Central memory CD8-positive, alpha-beta T cell (primary cell): ENCODE measurements at regions not wholly inside any gene's neighbourhood (a gene's known extent, or its start where the extent isn't known, plus 50 kb on each side); places are given as distances from the start of the nearest gene placed in this dataset.
"Not testable (repeated sequence)": the region's sequence is repeated elsewhere in the genome, so short reads cannot be mapped to it uniquely, and the experiment has no call there.

Experiments used
- ATAC-seq: fragments of 150-1000 bp; cut with Tn5 transposase; replicated peaks from 2 replicates; pipeline ENCODE4 v1.10.0; 2022; ENCODE audit warnings: mild to moderate bottlenecking, moderate FRiP score, moderate number of reproducible peaks; ENCODE audit not compliant: poor library complexity, severe bottlenecking; ENCODE audit errors: extremely low read depth
- DNase-seq, 2 donors: peaks; one replicate each; pipeline ENCODE4 v3.0.0; 2021; ENCODE audit warnings: low spot score in 2 of 2
- H3K27ac Mint-ChIP-seq: one replicate; pipeline ENCODE4 v1.8.0; 2022; ENCODE audit warnings: low read depth, mild to moderate bottlenecking, moderate library complexity, mixed read lengths
- H3K27me3 Mint-ChIP-seq: one replicate; pipeline ENCODE4 v1.8.0; 2022; ENCODE audit warnings: mixed read lengths
- H3K36me3 Mint-ChIP-seq: one replicate; pipeline ENCODE4 v1.8.0; 2022; ENCODE audit warnings: mild to moderate bottlenecking, moderate library complexity, mixed read lengths; ENCODE audit not compliant: insufficient read depth
- H3K4me1 Mint-ChIP-seq: one replicate; pipeline ENCODE4 v1.8.0; 2022; ENCODE audit warnings: mixed read lengths
- H3K4me3 Mint-ChIP-seq: one replicate; pipeline ENCODE4 v1.8.0; 2022; ENCODE audit warnings: mild to moderate bottlenecking, moderate library complexity, mixed read lengths
- H3K9me3 Mint-ChIP-seq: one replicate; pipeline ENCODE4 v1.8.0; 2022; ENCODE audit warnings: mixed read lengths

DNA sequence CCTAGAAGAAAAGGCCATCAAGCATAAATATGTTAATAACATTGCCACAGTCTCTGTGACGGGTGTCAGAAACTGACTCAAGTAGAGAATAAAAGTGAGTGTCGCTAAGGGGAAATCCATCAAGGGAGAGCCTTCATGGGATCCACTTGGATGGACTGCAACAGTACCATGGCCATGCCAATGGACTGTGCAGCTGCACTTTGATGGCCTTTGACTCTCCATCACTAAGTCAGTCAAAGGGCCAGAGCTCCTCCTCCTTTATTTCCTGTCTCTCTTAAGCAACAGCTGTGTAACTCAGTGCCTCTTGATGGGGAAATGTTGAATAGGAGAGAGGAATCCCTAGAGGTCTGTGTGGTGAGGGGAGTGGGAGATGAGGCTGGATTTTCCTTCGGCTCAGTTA is 335.2 kb downstream of the BMP4 start:
- Mint-ChIP-seq H3K27me3 (no peaks in the 10 kb centered on the region), H3K4me3 (no peak overlapping the region), H3K27ac (no peak overlapping the region), H3K36me3 (no peaks in the 10 kb centered on the region), H3K4me1 (no peaks in the 10 kb centered on the region), H3K9me3 (peaks cover 14% of the 10 kb centered on the region)
- no peak for DNase-seq
- ATAC-seq = no peak

DNA sequence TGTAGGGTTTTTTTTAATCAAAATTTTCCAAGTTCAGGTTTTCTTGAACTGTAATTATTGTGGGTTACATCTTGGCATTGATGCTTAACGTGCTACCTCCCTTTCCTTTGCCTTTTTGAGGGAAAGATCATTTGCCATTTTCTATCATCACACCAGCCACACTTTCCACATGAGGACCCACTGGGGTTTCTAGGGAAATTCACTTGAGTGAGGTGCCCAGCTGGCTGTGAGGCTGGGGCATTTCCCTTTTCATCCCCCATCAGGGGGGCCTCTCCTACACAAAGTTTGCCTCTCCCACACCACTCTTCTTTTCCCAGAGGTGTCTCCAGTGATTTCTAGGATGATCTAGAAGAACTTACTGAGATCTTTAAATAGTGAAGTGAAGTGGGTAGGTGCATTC is 335.7 kb downstream of the BMP4 start:
- Mint-ChIP-seq H3K9me3 (peaks cover 18% of the 10 kb centered on the region), H3K4me3 (no peak overlapping the region), H3K27me3 (no peaks in the 10 kb centered on the region), H3K36me3 (peaks cover 1% of the 10 kb centered on the region), H3K27ac (no peak overlapping the region), H3K4me1 (no peaks in the 10 kb centered on the region)
- ATAC-seq = no peak
- DNase-seq = no peak

DNA sequence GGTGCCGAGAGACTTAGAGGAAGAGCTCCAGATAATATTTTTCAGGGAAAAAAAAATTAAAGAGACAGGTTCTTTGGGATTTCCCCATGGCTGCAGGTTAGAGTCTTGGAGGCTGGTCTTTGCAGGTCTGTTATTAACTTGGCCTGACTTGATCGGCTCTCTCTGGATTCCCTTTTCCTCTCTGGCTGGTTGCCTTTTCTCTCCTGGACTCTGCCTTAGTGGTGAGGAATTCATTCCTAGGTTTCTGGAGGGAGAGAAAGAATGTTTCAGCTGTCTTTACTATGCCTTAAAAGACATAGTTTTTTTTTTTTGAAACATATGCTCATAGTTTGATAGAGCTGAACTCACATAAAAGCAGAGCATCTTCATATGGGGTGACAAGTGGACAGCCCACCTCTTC is 336.3 kb downstream of the BMP4 start:
- Mint-ChIP-seq H3K4me3 (no peak overlapping the region), H3K36me3 (peaks cover 1% of the 10 kb centered on the region), H3K4me1 (no peaks in the 10 kb centered on the region), H3K9me3 (peaks cover 20% of the 10 kb centered on the region), H3K27ac (no peak overlapping the region), H3K27me3 (no peaks in the 10 kb centered on the region)
- ATAC-seq = no peak
- DNase-seq = no peak

DNA sequence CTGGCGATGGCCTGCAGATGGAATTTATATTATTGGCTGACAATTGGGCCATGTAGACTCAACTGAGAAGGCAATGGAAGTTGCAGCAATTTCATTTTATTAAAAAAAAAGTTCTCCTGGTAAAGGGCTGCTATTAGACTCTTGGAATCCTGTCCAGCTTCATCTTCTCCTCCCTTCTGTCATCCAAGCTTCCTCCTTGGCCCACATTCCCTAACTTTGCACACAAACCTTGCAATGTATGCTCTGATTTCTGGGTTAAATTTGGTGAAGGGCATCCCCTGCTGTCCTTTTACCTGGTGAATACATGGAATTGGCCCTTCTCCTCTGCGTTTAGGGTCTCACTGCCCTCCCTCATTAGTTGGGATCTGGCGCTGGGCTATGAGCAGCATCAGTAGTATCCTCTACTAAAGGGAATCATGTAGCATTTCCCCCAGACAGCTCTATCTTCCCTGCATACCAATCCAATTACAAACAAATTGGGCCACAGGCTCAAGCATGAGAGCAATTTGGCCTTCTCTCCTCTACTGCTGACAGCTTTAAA is 336.9 kb downstream of the BMP4 start:
- ATAC-seq = no peak
- H3K4me3 Mint-ChIP-seq = no peak overlapping the region
- DNase-seq = no peak
- no peak overlapping the region for H3K27ac Mint-ChIP-seq
- no peaks in the 10 kb centered on the region for H3K27me3 Mint-ChIP-seq
- H3K9me3 Mint-ChIP-seq = peaks cover 20% of the 10 kb centered on the region
- H3K36me3 Mint-ChIP-seq = peaks cover 1% of the 10 kb centered on the region
- H3K4me1 Mint-ChIP-seq = no peaks in the 10 kb centered on the region

DNA sequence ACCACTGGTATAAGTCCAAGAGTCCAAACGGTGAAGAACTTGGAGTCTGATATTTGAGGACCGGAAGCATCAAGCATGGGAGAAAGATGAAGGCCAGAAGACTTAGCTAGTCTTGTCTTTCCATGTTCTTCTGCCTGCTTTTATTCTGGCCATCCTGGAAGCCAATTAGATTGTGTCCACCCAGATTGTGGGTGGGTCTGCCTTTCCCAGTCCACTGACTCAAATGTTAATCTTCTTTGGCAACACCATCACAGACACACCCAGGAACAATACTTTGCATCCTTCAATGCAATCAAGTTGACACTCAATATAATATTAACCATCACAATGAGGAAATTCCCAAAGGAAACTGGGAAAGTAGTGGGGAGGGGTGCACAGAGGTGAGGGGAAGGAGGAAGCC is 340.1 kb downstream of the BMP4 start:
- not testable (repeated sequence) for H3K36me3 Mint-ChIP-seq, H3K27me3 Mint-ChIP-seq, ATAC-seq, H3K4me3 Mint-ChIP-seq, H3K27ac Mint-ChIP-seq, DNase-seq, H3K4me1 Mint-ChIP-seq
- H3K9me3 Mint-ChIP-seq = peaks cover 20% of the 10 kb centered on the region

DNA sequence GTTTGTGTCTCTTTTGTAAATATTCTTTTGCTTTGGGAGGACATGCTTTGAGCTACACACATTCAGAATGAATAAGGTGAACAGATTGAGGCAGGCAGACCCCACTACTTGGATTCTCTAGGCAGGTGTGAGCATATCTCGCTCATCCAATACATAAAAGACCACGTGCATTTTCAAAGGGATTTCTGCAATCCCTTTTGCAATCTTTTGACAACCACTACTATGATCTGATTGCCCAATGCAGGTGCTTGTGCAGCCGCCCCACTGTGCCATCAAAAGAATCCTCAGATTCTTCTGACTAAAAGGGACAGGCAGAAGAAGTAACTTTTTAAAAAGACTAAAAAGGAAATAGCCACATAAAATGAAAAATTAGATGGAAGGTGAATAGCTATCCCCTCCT is 341.4 kb downstream of the BMP4 start:
- peaks cover 1% of the 10 kb centered on the region for H3K36me3 Mint-ChIP-seq
- ATAC-seq (no peak), DNase-seq (no peak)
- no peak overlapping the region for H3K4me3 Mint-ChIP-seq
- peaks cover 15% of the 10 kb centered on the region for H3K9me3 Mint-ChIP-seq
- H3K27me3 Mint-ChIP-seq = no peaks in the 10 kb centered on the region
- no peaks in the 10 kb centered on the region for H3K4me1 Mint-ChIP-seq
- H3K27ac Mint-ChIP-seq = no peak overlapping the region

DNA sequence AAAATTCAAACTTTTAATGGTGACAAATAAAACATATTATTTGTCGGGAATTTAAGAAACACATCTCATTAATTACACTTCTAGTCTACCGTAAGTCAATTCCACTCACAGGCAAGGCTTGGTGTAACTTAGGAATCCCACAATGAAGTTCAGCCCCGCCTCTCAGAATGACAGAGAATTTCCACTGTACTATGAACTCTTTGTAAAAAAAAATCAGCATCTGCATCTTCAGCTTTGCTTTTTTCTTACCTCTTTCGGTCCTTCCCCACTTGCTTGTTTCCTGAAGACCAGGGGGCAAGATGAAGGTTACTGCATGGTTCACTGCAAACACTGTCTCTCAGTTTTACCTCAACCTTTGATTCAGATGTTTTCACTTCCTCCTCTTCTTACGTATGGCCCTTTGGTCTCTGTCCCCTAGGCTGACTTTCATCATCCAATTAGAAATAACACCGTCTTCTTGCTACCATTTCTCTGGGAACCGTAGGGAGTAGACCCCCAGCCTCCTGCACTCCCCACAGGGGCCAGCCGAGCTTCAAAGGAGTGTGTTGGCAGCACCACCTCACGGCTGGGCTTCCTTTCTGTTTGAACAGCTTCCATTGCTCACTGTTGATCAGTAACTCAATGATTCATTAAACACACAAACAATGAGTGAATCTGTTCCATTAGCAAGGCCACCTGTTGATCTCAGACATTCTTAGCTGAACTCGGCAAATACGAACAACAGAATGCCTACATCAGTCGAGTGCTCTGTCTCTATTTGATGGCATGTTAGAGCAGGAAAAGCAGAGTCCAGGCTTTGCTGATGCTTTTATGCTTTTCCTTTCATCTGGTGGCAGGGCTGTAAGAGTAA is 343.0 kb downstream of the BMP4 start:
- Mint-ChIP-seq H3K4me1 (no peaks in the 10 kb centered on the region), H3K4me3 (no peak overlapping the region), H3K27ac (no peak overlapping the region), H3K36me3 (peaks cover 1% of the 10 kb centered on the region), H3K27me3 (no peaks in the 10 kb centered on the region), H3K9me3 (peaks cover 22% of the 10 kb centered on the region)
- ATAC-seq (no peak), DNase-seq (no peak)

DNA sequence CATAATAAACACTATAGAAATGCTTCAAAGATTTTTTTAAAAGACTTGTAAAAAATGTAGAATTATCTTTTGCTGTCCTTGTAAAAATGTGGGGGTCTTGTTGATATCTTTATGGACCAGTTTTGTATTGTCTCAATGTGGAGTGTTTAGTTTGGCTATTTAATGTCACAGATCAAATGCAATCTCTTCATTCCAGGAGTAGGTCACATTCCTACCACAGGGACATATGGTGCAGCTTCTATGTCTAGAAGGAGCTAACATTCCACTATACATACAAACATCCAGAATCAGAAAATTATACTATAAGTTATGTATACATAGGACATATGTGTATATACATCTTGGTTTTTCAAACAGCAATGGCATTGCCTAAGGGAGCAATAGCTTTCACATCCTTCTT is 345.7 kb downstream of the BMP4 start:
- DNase-seq = no peak
- Mint-ChIP-seq H3K36me3 (no peaks in the 10 kb centered on the region), H3K27me3 (no peaks in the 10 kb centered on the region), H3K4me1 (no peaks in the 10 kb centered on the region), H3K27ac (no peak overlapping the region), H3K4me3 (no peak overlapping the region), H3K9me3 (peaks cover 13% of the 10 kb centered on the region)
- no peak for ATAC-seq

DNA sequence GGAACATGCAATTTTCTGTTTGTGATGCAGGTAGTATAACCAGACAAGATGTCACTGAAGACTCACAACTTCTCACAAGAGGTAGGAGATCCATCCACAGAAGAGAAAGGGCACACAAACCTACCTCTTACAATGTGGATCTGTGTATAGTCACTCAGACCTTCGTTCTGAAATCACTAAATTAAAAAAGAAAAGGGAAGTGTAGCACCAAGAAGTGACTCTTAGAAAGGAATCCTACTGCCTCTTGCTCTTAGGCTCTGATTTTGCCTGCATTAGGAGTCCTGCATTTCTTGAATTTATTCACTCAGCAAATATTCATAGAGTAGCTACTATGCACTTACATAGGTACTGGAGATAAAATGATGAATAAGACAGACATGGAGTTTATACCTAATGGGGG is 347.6 kb downstream of the BMP4 start:
- H3K4me3 Mint-ChIP-seq = no peak overlapping the region
- ATAC-seq = no peak
- no peaks in the 10 kb centered on the region for H3K4me1 Mint-ChIP-seq
- H3K27me3 Mint-ChIP-seq = no peaks in the 10 kb centered on the region
- H3K9me3 Mint-ChIP-seq = peaks cover 11% of the 10 kb centered on the region
- no peaks in the 10 kb centered on the region for H3K36me3 Mint-ChIP-seq
- no peak overlapping the region for H3K27ac Mint-ChIP-seq
- no peak for DNase-seq

DNA sequence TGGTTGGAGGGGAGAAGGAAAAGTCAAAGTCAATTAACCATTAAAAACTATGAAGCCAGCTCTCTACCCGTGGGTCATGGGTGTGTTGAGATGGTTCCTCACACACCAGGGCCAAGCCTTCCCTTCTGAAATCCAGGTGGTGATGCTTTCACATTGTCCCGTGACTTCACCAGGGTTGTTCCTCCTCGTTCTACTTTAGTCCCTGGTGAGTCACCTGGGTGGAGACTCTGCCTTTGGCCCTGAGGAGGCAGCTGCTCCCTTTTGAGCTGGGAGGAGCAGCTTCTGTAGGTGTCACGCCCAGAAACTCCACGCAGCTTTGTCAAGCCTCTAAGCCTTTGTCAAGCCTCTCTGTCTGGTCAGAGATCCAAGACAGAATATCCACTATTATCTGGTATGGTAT is 348.3 kb downstream of the BMP4 start:
- peaks cover 7% of the 10 kb centered on the region for H3K9me3 Mint-ChIP-seq
- no peak overlapping the region for H3K27ac Mint-ChIP-seq
- no peak for DNase-seq
- no peaks in the 10 kb centered on the region for H3K36me3 Mint-ChIP-seq
- no peaks in the 10 kb centered on the region for H3K27me3 Mint-ChIP-seq
- no peak overlapping the region for H3K4me3 Mint-ChIP-seq
- H3K4me1 Mint-ChIP-seq = no peaks in the 10 kb centered on the region
- no peak for ATAC-seq

DNA sequence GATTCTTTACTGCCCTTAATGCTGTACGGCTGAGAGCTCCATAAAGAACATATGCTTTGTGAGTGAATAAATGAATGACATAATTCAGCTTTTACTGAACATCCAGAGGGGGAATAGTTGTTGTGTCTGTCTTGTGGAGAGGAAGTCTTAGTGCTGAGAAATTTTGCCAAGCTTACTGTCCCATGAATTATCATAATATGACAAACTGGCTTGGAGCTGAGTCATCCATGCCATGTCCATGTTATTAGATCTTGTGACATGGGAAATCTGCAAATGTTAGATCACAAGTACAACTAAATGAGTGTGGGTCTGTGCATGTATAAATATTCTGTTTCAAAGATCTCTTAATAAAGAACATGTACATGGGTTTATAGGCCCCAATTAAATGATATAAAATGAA is 350.4 kb downstream of the BMP4 start:
- ATAC-seq (no peak), DNase-seq (no peak)
- Mint-ChIP-seq H3K36me3 (no peaks in the 10 kb centered on the region), H3K9me3 (peaks cover 13% of the 10 kb centered on the region), H3K27ac (no peak overlapping the region), H3K4me1 (no peaks in the 10 kb centered on the region), H3K4me3 (no peak overlapping the region), H3K27me3 (no peaks in the 10 kb centered on the region)

DNA sequence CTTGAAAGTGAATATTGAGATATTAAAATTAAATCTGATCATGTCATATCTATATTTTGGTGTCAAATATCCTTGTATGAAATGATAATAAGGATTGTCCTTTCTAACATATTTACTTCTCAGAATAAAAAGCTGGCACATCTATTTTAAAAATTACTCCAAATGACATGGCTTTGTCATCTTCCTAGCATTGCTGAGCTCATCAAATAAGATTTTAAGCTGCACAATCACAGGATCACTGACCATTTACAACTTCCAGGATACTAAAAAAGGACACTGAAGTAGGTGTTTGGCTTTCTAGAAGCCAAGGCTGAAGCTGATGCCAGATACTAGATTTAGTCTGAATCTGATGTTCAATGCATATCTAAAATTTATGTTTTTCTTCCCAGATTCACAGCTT is 351.1 kb downstream of the BMP4 start:
- Mint-ChIP-seq H3K36me3 (no peaks in the 10 kb centered on the region), H3K27me3 (no peaks in the 10 kb centered on the region), H3K4me1 (no peaks in the 10 kb centered on the region), H3K9me3 (peaks cover 13% of the 10 kb centered on the region), H3K27ac (no peak overlapping the region), H3K4me3 (no peak overlapping the region)
- DNase-seq (no peak), ATAC-seq (no peak)

DNA sequence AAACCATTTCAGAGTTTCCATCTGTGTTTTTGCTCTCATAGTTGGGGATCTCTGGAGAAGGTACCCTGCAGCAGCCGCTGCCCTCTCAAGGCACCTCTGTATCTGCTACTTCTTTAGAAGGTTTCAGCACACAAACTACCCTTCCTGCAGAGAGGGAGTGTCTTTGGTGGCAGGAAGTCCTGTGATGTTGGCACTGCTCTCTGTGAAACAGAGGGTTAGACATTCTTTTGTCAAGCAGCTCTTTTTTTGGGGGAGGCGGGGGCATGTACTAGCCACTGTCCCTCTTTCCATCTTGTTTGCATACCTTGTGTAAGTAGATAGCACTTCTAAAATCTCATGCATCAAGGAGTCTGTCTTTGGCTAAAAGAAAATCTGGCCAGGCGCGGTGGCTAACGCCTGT is 352.6 kb downstream of the BMP4 start:
- no peak for DNase-seq
- Mint-ChIP-seq H3K9me3 (peaks cover 7% of the 10 kb centered on the region), H3K27ac (no peak overlapping the region), H3K4me1 (no peaks in the 10 kb centered on the region), H3K4me3 (no peak overlapping the region), H3K36me3 (no peaks in the 10 kb centered on the region), H3K27me3 (no peaks in the 10 kb centered on the region)
- ATAC-seq = no peak
